K562 (cell line): ENCODE measurements at regions not wholly inside any gene's neighbourhood (a gene's known extent, or its start where the extent isn't known, plus 50 kb on each side); places are given as distances from the start of the nearest gene placed in this dataset.

Experiments used
- ATAC-seq: fragments of 200-7000 bp; cut with Tn5 transposase; 3 replicates; pipeline ENCODE4 v1.9.1; 2020; ENCODE audit warnings: moderate library complexity
- BruUV-seq: library from RNA; stranded (reverse); fragments of 400-500 nt; replicated peaks from 2 replicates; lab custom pipeline; 2021; lab: Mats Ljungman, UMichigan
- CTCF ChIA-PET: fragments of 300-600 bp; formaldehyde crosslinking; extraction: SDS; loops from one replicate; lab custom pipeline; 2021; ENCODE audit warnings: low intra/inter-chr PET ratio; lab: Yijun Ruan, JAX
- POLR2A ChIA-PET: fragments of 300-600, 350-650 bp; sonication (Branson Sonifier 250); formaldehyde crosslinking; extraction: SDS; loops from one replicate; lab custom pipeline; 2021; ENCODE audit warnings: antibody characterized with exemption, inconsistent platforms; lab: Yijun Ruan, JAX
- DNase-seq, 4 experiments: peaks; one replicate each; pipeline versions ENCODE4 v3.0.0 to v3.0.0-alpha.2; 2011 to 2018; ENCODE audit warnings: low spot score in 3 of 4, mixed read lengths in 3 of 4; ENCODE audit errors: extremely low read depth in 1 of 4
- FAIRE-seq: peaks from 2 replicates; lab custom pipeline; 2011; peaks lifted over from hg19 to GRCh38; lab: Jason Lieb, UNC
- H2AFZ ChIP-seq: 2 replicates; pipeline ENCODE4 v1.6.0; 2011; ENCODE audit warnings: low read depth, low read length, control low read depth, inconsistent platforms
- H3K27ac ChIP-seq: fragments of 200-600 bp; 3 replicates; pipeline ENCODE4 v1.8.0; 2011; ENCODE audit warnings: low read depth, mild to moderate bottlenecking, control low read depth, inconsistent platforms, low read length, moderate library complexity, mixed read lengths; ENCODE audit errors: extremely low read depth
- H3K27me3 ChIP-seq, 2 experiments: fragments of 300-600 bp in 1 of 2; 2 replicates in 1 of 2; 3 replicates in 1 of 2; pipeline versions ENCODE4 v1.6.0 to v1.8.0; 2011; ENCODE audit warnings: inconsistent platforms in 2 of 2, low read length in 2 of 2, mild to moderate bottlenecking in 1 of 2, mixed read lengths in 1 of 2, moderate library complexity in 1 of 2; ENCODE audit not compliant: control insufficient read depth in 2 of 2, insufficient read depth in 2 of 2
- H3K36me3 ChIP-seq: fragments of 300-600 bp; 3 replicates; pipeline ENCODE4 v1.8.0; 2011; ENCODE audit warnings: mild to moderate bottlenecking, low read length, inconsistent platforms; ENCODE audit not compliant: control insufficient read depth, insufficient read depth
- H3K4me1 ChIP-seq, 2 experiments: fragments of 200-600 bp in 1 of 2; replicated peaks in 1 of 2; 2 replicates in 1 of 2; 3 replicates in 1 of 2; pipeline versions ENCODE4 v1.5.1 to v1.8.0; 2011; ENCODE audit warnings: inconsistent platforms in 2 of 2, low read length in 2 of 2, mild to moderate bottlenecking in 1 of 2, mixed read lengths in 1 of 2, moderate library complexity in 1 of 2; ENCODE audit not compliant: control insufficient read depth in 2 of 2, insufficient read depth in 2 of 2
- H3K4me2 ChIP-seq: 2 replicates; pipeline ENCODE4 v1.6.1; 2011; ENCODE audit warnings: low read length, control low read depth, inconsistent platforms, mixed read lengths; ENCODE audit not compliant: insufficient read depth
- H3K4me3 ChIP-seq: fragments of 200-600 bp; sonication (generic), shearing (Covaris generic); 2 replicates; pipeline ENCODE4 v1.5.1; 2016; ENCODE audit warnings: control low read depth, inconsistent platforms
- H3K79me2 ChIP-seq: fragments of 200-600 bp; 3 replicates; pipeline ENCODE4 v1.8.0; 2011; ENCODE audit warnings: low read length, inconsistent platforms; ENCODE audit not compliant: control insufficient read depth, insufficient read depth
- H3K9ac ChIP-seq, 2 experiments: 2 replicates each; pipeline versions ENCODE4 v1.6.0 to v1.6.1; 2011; ENCODE audit warnings: low read depth in 2 of 2, low read length in 2 of 2, control low read depth in 1 of 2, inconsistent platforms in 1 of 2, mild to moderate bottlenecking in 1 of 2, mixed read lengths in 1 of 2; ENCODE audit not compliant: insufficient read depth in 1 of 2
- H3K9me1 ChIP-seq: one replicate; pipeline ENCODE4 v1.6.0; 2011; ENCODE audit warnings: inconsistent platforms, mild to moderate bottlenecking, low read length, moderate library complexity; ENCODE audit not compliant: control insufficient read depth, insufficient read depth
- H3K9me3 ChIP-seq: replicated peaks from 2 replicates; pipeline ENCODE4 v1.5.1; 2011; ENCODE audit warnings: low read depth, low read length, inconsistent platforms; ENCODE audit not compliant: control insufficient read depth, insufficient read depth
- H4K20me1 ChIP-seq: replicated peaks from 2 replicates; pipeline ENCODE4 v1.6.1; 2011; ENCODE audit warnings: low read length, inconsistent platforms, mixed read lengths; ENCODE audit not compliant: control insufficient read depth, insufficient read depth
- BRF1 ChIP-seq: IDR thresholded peaks from 3 replicates; pipeline ENCODE4 v1.6.1; 2011; ENCODE audit warnings: borderline replicate concordance, mild to moderate bottlenecking; ENCODE audit not compliant: insufficient read length; ENCODE audit errors: extremely low read depth
- ILK ChIP-seq: fragments of 450-650 bp; IDR thresholded peaks from 2 replicates; pipeline ENCODE4 v1.6.1; 2016; ENCODE audit warnings: missing genetic modification characterization, low read depth, mild to moderate bottlenecking, missing compliant biosample characterization, moderate library complexity, borderline replicate concordance
- MTF1 ChIP-seq: fragments of 250-450 bp; sonication (Bioruptor Pico); IDR thresholded peaks from 2 replicates; pipeline ENCODE4 v1.9.0; 2021; ENCODE audit warnings: moderate library complexity, mild to moderate bottlenecking, inconsistent platforms, borderline replicate concordance
- NFRKB ChIP-seq: fragments of 450-650 bp; IDR thresholded peaks from 2 replicates; pipeline ENCODE4 v1.6.1; 2016; ENCODE audit warnings: low read depth
- PPARD ChIP-seq: fragments of 250-450 bp; sonication (Bioruptor Pico); IDR thresholded peaks from 2 replicates; pipeline ENCODE4 v1.8.0; 2022; ENCODE audit warnings: inconsistent platforms, mild to moderate bottlenecking, moderate library complexity
- ZFPM2 ChIP-seq: fragments of 250-450 bp; sonication (Bioruptor Pico); IDR thresholded peaks from 2 replicates; pipeline ENCODE4 v1.5.1; 2022; ENCODE audit warnings: mild to moderate bottlenecking
- WGBS: fragments of 100-300 bp; shearing (Covaris generic); methylation state at CpG from one replicate; pipeline ENCODE4 v1.1.6; 2016; ENCODE audit warnings: low coverage, mixed read lengths; ENCODE audit not compliant: insufficient coverage; ENCODE audit errors: missing lambda C conversion rate; 5-methylcytosine and 5-hydroxymethylcytosine counted together
- in situ Hi-C: fragments of 300-500 bp; cut with MboI; formaldehyde crosslinking; loops from 4 replicates; pipeline ENCODE4 v1.15.0; 2018; ENCODE audit warnings: inconsistent platforms, mixed read lengths
- intact Hi-C: fragments of 100-400 bp; cut with micrococcal nuclease; formaldehyde crosslinking; loops from 2 replicates; pipeline ENCODE4 v1.14.2; 2022
- TF ChIP-seq, protein P1 (sequence below): sonication (generic); formaldehyde crosslinking; IDR thresholded peaks from 2 replicates; pipeline ENCODE4 v1.8.0; 2022; ENCODE audit warnings: mild to moderate bottlenecking, missing genetic modification reagents
- TF ChIP-seq, protein P2 (sequence below): fragments of 450-650 bp; IDR thresholded peaks from one replicate; pipeline ENCODE4 v1.6.1; 2018; ENCODE audit warnings: mild to moderate bottlenecking, moderate library complexity; ENCODE audit not compliant: partially characterized antibody
- TF ChIP-seq, protein P3 (sequence below): fragments of 250-450 bp; sonication (Bioruptor Pico); IDR thresholded peaks from 2 replicates; pipeline ENCODE4 v1.9.0; 2021; ENCODE audit warnings: mild to moderate bottlenecking, inconsistent platforms
- TF ChIP-seq, protein P4 (sequence below): fragments of 450-650 bp; conservative IDR thresholded peaks from 2 replicates; pipeline ENCODE4 v1.6.1; 2016; ENCODE audit warnings: missing genetic modification characterization, low read depth, mild to moderate bottlenecking, control low read depth, missing compliant biosample characterization
- TF ChIP-seq, protein P5 (sequence below): sonication (generic); formaldehyde crosslinking; IDR thresholded peaks from 2 replicates; pipeline ENCODE4 v1.8.0; 2022; ENCODE audit warnings: mild to moderate bottlenecking, missing genetic modification reagents

DNA sequence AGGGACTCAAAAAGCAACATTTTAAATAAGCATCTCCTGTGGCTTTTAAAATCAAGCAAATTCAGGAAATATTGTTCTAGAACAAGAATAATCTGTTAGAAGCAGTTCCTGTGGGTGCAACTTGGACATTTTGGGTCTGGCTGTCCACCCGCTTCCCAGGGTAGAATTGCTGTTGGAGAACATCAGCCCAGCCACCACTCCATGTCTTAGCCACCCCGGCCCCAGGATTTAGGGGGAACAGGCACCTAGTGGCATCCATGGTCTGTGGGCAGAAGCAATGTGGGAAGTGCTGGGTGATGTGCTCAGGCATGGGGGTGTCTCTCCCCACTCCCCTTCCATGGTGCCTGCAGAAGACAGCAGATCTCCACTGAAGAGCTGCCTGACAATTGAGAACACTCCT, 162.6 kb downstream of the KLF13 start:
- no TSS peak for BruUV-seq
- peaks cover 4% of the 10 kb centered on the region; the same call in 1 of the 2 replicates for H4K20me1 ChIP-seq
- no peak overlapping the region for H3K4me3 ChIP-seq
- H2AFZ ChIP-seq: no peak overlapping the region
- peaks cover 0 to 12% of the 10 kb centered on the region in 2 experiments; a peak in 1 of 5 replicates for H3K27me3 ChIP-seq
- no peak for FAIRE-seq
- ChIA-PET POLR2A (no interaction called here), CTCF (interaction anchor here (1.0 to 1.2 kb wide), 3 partner anchors 50 to 828 kb away, joined by 3 to 5 read pairs (median 3); no protein-coding TSS in a partner anchor)
- no peaks in the 10 kb centered on the region for H3K79me2 ChIP-seq
- ATAC-seq: no peak
- WGBS: 0% methylated on average over 2 of the region's 2 CpGs
- no peak overlapping the region for H3K9ac ChIP-seq
- in situ Hi-C loops: loop anchor here (5.0 kb wide), 2 partner anchors 52 to 287 kb away; no protein-coding TSS in a partner anchor
- H3K4me1 ChIP-seq: no peaks in the 10 kb centered on the region; a peak in 1 of 5 replicates
- intact Hi-C loops: loop anchor here (5.0 kb wide), 2 partner anchors 52 to 272 kb away; no protein-coding TSS in a partner anchor
- no peak overlapping the region for H3K27ac ChIP-seq
- no peak overlapping the region for H3K4me2 ChIP-seq
- no peaks in the 10 kb centered on the region for H3K9me3 ChIP-seq
- DNase-seq: no peak
- no peaks in the 10 kb centered on the region for H3K36me3 ChIP-seq
- no peaks in the 10 kb centered on the region for H3K9me1 ChIP-seq
- TF ChIP-seq, protein P1, sequence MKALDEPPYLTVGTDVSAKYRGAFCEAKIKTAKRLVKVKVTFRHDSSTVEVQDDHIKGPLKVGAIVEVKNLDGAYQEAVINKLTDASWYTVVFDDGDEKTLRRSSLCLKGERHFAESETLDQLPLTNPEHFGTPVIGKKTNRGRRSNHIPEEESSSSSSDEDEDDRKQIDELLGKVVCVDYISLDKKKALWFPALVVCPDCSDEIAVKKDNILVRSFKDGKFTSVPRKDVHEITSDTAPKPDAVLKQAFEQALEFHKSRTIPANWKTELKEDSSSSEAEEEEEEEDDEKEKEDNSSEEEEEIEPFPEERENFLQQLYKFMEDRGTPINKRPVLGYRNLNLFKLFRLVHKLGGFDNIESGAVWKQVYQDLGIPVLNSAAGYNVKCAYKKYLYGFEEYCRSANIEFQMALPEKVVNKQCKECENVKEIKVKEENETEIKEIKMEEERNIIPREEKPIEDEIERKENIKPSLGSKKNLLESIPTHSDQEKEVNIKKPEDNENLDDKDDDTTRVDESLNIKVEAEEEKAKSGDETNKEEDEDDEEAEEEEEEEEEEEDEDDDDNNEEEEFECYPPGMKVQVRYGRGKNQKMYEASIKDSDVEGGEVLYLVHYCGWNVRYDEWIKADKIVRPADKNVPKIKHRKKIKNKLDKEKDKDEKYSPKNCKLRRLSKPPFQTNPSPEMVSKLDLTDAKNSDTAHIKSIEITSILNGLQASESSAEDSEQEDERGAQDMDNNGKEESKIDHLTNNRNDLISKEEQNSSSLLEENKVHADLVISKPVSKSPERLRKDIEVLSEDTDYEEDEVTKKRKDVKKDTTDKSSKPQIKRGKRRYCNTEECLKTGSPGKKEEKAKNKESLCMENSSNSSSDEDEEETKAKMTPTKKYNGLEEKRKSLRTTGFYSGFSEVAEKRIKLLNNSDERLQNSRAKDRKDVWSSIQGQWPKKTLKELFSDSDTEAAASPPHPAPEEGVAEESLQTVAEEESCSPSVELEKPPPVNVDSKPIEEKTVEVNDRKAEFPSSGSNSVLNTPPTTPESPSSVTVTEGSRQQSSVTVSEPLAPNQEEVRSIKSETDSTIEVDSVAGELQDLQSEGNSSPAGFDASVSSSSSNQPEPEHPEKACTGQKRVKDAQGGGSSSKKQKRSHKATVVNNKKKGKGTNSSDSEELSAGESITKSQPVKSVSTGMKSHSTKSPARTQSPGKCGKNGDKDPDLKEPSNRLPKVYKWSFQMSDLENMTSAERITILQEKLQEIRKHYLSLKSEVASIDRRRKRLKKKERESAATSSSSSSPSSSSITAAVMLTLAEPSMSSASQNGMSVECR (CRISPR knock-in tag): no peak
- TF ChIP-seq, protein P2, sequence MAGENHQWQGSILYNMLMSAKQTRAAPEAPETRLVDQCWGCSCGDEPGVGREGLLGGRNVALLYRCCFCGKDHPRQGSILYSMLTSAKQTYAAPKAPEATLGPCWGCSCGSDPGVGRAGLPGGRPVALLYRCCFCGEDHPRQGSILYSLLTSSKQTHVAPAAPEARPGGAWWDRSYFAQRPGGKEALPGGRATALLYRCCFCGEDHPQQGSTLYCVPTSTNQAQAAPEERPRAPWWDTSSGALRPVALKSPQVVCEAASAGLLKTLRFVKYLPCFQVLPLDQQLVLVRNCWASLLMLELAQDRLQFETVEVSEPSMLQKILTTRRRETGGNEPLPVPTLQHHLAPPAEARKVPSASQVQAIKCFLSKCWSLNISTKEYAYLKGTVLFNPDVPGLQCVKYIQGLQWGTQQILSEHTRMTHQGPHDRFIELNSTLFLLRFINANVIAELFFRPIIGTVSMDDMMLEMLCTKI: no peak
- no peak for TF ChIP-seq ILK (tag)
- no peak for TF ChIP-seq MTF1 (CRISPR knock-in tag)
- no peak for TF ChIP-seq BRF1
- TF ChIP-seq, protein P3, sequence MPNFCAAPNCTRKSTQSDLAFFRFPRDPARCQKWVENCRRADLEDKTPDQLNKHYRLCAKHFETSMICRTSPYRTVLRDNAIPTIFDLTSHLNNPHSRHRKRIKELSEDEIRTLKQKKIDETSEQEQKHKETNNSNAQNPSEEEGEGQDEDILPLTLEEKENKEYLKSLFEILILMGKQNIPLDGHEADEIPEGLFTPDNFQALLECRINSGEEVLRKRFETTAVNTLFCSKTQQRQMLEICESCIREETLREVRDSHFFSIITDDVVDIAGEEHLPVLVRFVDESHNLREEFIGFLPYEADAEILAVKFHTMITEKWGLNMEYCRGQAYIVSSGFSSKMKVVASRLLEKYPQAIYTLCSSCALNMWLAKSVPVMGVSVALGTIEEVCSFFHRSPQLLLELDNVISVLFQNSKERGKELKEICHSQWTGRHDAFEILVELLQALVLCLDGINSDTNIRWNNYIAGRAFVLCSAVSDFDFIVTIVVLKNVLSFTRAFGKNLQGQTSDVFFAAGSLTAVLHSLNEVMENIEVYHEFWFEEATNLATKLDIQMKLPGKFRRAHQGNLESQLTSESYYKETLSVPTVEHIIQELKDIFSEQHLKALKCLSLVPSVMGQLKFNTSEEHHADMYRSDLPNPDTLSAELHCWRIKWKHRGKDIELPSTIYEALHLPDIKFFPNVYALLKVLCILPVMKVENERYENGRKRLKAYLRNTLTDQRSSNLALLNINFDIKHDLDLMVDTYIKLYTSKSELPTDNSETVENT (CRISPR knock-in tag): no peak
- TF ChIP-seq, protein P4, sequence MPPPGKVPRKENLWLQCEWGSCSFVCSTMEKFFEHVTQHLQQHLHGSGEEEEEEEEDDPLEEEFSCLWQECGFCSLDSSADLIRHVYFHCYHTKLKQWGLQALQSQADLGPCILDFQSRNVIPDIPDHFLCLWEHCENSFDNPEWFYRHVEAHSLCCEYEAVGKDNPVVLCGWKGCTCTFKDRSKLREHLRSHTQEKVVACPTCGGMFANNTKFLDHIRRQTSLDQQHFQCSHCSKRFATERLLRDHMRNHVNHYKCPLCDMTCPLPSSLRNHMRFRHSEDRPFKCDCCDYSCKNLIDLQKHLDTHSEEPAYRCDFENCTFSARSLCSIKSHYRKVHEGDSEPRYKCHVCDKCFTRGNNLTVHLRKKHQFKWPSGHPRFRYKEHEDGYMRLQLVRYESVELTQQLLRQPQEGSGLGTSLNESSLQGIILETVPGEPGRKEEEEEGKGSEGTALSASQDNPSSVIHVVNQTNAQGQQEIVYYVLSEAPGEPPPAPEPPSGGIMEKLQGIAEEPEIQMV (tag): no peak
- no peak for TF ChIP-seq PPARD (CRISPR knock-in tag)
- TF ChIP-seq ZFPM2: no peak
- TF ChIP-seq, protein P5, sequence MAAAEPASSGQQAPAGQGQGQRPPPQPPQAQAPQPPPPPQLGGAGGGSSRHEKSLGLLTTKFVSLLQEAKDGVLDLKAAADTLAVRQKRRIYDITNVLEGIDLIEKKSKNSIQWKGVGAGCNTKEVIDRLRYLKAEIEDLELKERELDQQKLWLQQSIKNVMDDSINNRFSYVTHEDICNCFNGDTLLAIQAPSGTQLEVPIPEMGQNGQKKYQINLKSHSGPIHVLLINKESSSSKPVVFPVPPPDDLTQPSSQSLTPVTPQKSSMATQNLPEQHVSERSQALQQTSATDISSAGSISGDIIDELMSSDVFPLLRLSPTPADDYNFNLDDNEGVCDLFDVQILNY (CRISPR knock-in tag): no peak
- no peak for TF ChIP-seq NFRKB
